Chondrocyte (in vitro differentiated cells): ENCODE measurements at regions not wholly inside any gene's neighbourhood (a gene's known extent, or its start where the extent isn't known, plus 50 kb on each side); places are given as distances from the start of the nearest gene placed in this dataset.

Experiments
- DNase-seq: peaks from one replicate; pipeline ENCODE4 v3.0.0; 2021; ENCODE audit warnings: mixed read lengths, low spot score
- H3K27ac Mint-ChIP-seq: one replicate; pipeline ENCODE4 v1.8.0; 2021; ENCODE audit warnings: mild to moderate bottlenecking, moderate library complexity, mixed read lengths; ENCODE audit not compliant: unreplicated experiment
- H3K27me3 Mint-ChIP-seq: 2 replicates; pipeline ENCODE4 v1.8.0; 2021; ENCODE audit warnings: low read depth, mixed read lengths
- H3K36me3 Mint-ChIP-seq: 2 replicates; pipeline ENCODE4 v1.8.0; 2021; ENCODE audit warnings: low read depth, mixed read lengths
- H3K4me1 Mint-ChIP-seq: 2 replicates; pipeline ENCODE4 v1.8.0; 2021; ENCODE audit warnings: low read depth, mild to moderate bottlenecking, mixed read lengths
- H3K4me3 Mint-ChIP-seq: one replicate; pipeline ENCODE4 v1.8.0; 2021; ENCODE audit warnings: mild to moderate bottlenecking, moderate library complexity, mixed read lengths; ENCODE audit not compliant: unreplicated experiment
- H3K9me3 Mint-ChIP-seq: 2 replicates; pipeline ENCODE4 v1.8.0; 2021; ENCODE audit warnings: low read depth, mixed read lengths
- CTCF ChIP-seq: fragments of 200-600 bp; sonication (generic); IDR thresholded peaks from 2 replicates; pipeline ENCODE4 v1.5.0; 2021; ENCODE audit warnings: antibody characterized with exemption, mild to moderate bottlenecking, moderate library complexity

- Mint-ChIP-seq H3K27ac (no peak overlapping the region), H3K4me3 (no peak overlapping the region), H3K27me3 (no peaks in the 10 kb centered on the region), H3K36me3 (no peaks in the 10 kb centered on the region), H3K9me3 (no peaks in the 10 kb centered on the region), H3K4me1 (peaks cover 9% of the 10 kb centered on the region)
- TF ChIP-seq CTCF = no peak
- no peak for DNase-seq
These were observed 55.1 kb downstream of the PJA1 start for GRCh38 chrX:69110116-69110530.

DNA sequence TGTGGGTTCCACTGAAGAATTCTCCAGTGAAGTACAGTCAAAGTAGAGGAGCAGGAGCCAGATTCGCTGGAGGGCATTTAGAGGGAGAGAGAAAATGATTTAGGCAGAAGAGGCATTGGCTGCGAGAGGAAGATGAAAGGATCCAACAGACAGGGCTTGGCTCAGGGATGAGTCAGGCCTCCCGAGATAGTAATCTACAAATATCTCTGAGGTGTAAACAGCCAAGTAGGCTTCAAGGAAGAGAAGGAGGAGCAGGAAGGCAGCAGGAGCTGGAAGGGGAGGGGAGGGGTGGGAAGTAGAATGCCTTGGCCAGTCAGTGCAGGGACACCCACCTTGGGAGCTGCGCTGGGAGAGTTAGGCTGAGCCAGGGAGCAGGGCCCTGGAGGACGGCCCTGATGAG is 55.5 kb downstream of the PJA1 start:
- TF ChIP-seq CTCF = no peak
- no peak for DNase-seq
- Mint-ChIP-seq H3K36me3 (no peaks in the 10 kb centered on the region), H3K27ac (no peak overlapping the region), H3K4me3 (no peak overlapping the region), H3K9me3 (no peaks in the 10 kb centered on the region), H3K4me1 (peaks cover 9% of the 10 kb centered on the region), H3K27me3 (no peaks in the 10 kb centered on the region)

GRCh38 chrX:69109036-69109663 is 56.1 kb downstream of the PJA1 start:
- H3K4me1 Mint-ChIP-seq = peaks cover 9% of the 10 kb centered on the region
- H3K27ac Mint-ChIP-seq = no peak overlapping the region
- no peaks in the 10 kb centered on the region for H3K27me3 Mint-ChIP-seq
- TF ChIP-seq CTCF = no peak
- no peak for DNase-seq
- H3K9me3 Mint-ChIP-seq = no peaks in the 10 kb centered on the region
- H3K36me3 Mint-ChIP-seq = no peaks in the 10 kb centered on the region
- H3K4me3 Mint-ChIP-seq = no peak overlapping the region

DNA sequence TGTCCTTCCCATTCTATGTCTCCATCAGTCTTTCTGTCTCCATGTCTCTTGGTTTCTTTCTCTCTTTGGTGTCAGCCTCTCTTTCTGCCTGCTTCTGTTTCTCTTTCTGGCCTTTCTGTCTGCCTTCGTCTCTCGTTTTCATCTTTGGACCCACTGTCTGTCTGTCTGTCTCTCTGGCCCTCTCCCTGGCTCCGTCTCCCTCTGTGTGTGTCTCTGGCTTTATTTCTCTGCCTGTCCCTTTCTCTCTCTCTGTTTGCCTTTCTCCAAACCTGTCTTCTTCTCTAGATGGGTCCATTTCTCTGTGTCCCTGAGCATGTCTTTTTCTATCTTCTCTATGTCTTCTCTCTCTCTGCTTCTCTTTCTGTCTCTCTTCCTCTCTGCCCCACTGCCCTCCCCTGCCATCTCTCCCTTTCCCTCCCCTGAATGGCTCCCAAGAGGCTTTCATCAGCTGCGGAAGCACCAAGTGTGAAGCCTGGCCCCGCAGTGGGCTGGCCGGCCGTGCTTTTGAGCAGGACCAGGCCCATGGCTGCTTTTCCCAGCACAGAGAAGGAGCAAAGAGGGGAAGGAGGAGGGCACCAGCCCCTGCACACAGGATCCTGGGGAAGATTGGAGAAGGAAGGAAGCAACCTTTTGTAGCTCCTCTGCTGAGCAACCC is 57.4 kb downstream of the PJA1 start:
- H3K9me3 Mint-ChIP-seq = peaks cover 5% of the 10 kb centered on the region
- H3K27ac Mint-ChIP-seq = no peak overlapping the region

DNA sequence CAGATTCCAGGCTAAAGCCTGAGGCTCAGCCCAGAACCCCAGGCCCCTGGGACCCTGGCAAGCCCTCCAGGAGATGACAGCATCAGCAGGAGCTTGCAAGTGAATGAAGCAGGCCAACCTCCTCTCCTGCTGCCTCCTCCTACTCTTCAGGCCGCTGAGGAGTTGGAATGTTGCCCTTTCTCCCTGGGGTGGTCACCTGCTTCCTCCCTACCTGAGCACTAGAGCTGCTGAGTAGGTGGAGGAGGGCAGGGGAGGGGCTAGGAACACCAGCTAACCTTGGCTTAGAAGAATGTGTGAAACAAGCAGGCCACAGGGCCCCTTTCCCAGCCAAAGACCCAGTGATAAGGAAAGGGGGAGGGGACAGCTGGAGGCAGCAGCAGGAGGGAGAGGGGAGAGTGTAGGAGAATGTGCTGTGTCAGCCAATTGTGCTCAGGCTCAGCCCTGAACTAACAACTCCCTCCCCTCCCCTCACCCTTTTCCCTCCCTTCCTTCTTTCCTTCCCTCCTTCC is 58.0 kb downstream of the PJA1 start:
- peaks cover 8% of the 10 kb centered on the region for H3K9me3 Mint-ChIP-seq

More for the DNA sequence above, 57.4 kb downstream of the PJA1 start:
- H3K4me3 Mint-ChIP-seq = no peak overlapping the region
- H3K27me3 Mint-ChIP-seq = no peaks in the 10 kb centered on the region
- H3K36me3 Mint-ChIP-seq = no peaks in the 10 kb centered on the region
- TF ChIP-seq CTCF = no peak
- peaks cover 10% of the 10 kb centered on the region for H3K4me1 Mint-ChIP-seq
- DNase-seq = no peak

More for the DNA sequence above, 58.0 kb downstream of the PJA1 start:
- H3K27ac Mint-ChIP-seq = no peak overlapping the region
- no peaks in the 10 kb centered on the region for H3K27me3 Mint-ChIP-seq
- no peak overlapping the region for H3K4me3 Mint-ChIP-seq
- DNase-seq = no peak
- no peaks in the 10 kb centered on the region for H3K36me3 Mint-ChIP-seq
- TF ChIP-seq CTCF = no peak
- H3K4me1 Mint-ChIP-seq = peaks cover 13% of the 10 kb centered on the region
